ENCODE measurements at regions not wholly inside any gene's neighbourhood (a gene's known extent, or its start where the extent isn't known, plus 50 kb on each side); places are given as distances from the start of the nearest gene placed in this dataset.
A peak's percentile ranks its signal among the peaks of the same experiment; 100 is the strongest.

GRCh38 chr2:150168595-150169236 lies 318.8 kb downstream of the RND3 start:
- H3K4me1 ChIP-seq (ENCODE audit: control extremely low read depth in 1 of 4, control insufficient read depth in 4 of 4, insufficient read depth in 4 of 4, low read length in 3 of 4): no peaks in the 10 kb centered on the region
- WGBS (ENCODE audit: insufficient coverage): no CpG with 5 or more reads among the region's 1 CpG

DNA sequence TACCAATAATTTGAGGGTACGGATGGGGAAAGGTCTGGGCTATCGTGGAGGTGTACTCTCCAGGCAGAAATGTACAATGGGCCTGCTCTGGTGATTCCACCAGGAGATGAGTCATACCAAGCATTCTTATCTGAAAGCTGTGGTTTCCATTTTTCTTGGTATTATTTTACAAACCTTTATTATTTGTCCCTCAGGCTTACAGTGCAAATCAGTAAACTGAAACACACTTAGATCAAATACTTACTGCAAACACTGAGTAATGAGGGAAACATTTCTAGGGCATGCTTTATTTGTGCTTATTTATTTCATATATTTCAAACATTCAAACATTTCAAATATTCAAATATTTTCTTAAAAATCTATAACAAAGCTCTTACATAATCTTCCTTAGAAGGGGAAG lies 319.8 kb downstream of the RND3 start:
- WGBS (ENCODE audit: insufficient coverage): 100% methylated on average over 1 of the region's 2 CpGs
- peaks cover 0 to 3% (median 0%) of the 10 kb centered on the region in 5 experiments for H3K9me3 ChIP-seq (ENCODE audit: control extremely low read depth in 1 of 5, control insufficient read depth in 4 of 5, insufficient read depth in 2 of 5, low read depth in 1 of 5, low read length in 4 of 5)
- no peak overlapping the region for H3K27ac ChIP-seq (ENCODE audit: insufficient read depth in 1 of 2, low read depth in 1 of 2, low read length in 2 of 2, poor library complexity in 1 of 2, severe bottlenecking in 2 of 2)
- ChIA-PET POLR2A (no interaction called here), CTCF (no interaction called here)
- H3K36me3 ChIP-seq (ENCODE audit: control insufficient read depth in 4 of 4, insufficient read depth in 4 of 4, low read length in 3 of 4): no peaks in the 10 kb centered on the region
- no peaks in the 10 kb centered on the region for H3K4me1 ChIP-seq (ENCODE audit: control extremely low read depth in 1 of 4, control insufficient read depth in 4 of 4, insufficient read depth in 4 of 4, low read length in 3 of 4)
- no peak overlapping the region for H3K4me3 ChIP-seq (ENCODE audit: control insufficient read depth in 1 of 7, extremely low read depth in 1 of 7, insufficient read depth in 4 of 7, low read depth in 2 of 7, low read length in 6 of 7)
- H3K27me3 ChIP-seq (replicated peaks in 2 of 5; ENCODE audit: control insufficient read depth in 4 of 5, insufficient read depth in 5 of 5, low read length in 4 of 5): no peaks in the 10 kb centered on the region
- no peak for DNase-seq

More at GRCh38 chr2:150168595-150169236, 318.8 kb downstream of the RND3 start:
- CTCF ChIA-PET: no interaction called here
- Histone ChIP-seq H3K27me3 (replicated peaks in 2 of 5; ENCODE audit: control insufficient read depth in 4 of 5, insufficient read depth in 5 of 5, low read length in 4 of 5) (no peaks in the 10 kb centered on the region), H3K27ac (ENCODE audit: insufficient read depth in 1 of 2, low read depth in 1 of 2, low read length in 2 of 2, poor library complexity in 1 of 2, severe bottlenecking in 2 of 2) (no peak overlapping the region), H3K9me3 (ENCODE audit: control extremely low read depth in 1 of 5, control insufficient read depth in 4 of 5, insufficient read depth in 2 of 5, low read depth in 1 of 5, low read length in 4 of 5) (peaks cover 0 to 3% (median 0%) of the 10 kb centered on the region in 5 experiments), H3K36me3 (ENCODE audit: control insufficient read depth in 4 of 4, insufficient read depth in 4 of 4, low read length in 3 of 4) (no peaks in the 10 kb centered on the region), H3K4me3 (ENCODE audit: control insufficient read depth in 1 of 7, extremely low read depth in 1 of 7, insufficient read depth in 4 of 7, low read depth in 2 of 7, low read length in 6 of 7) (no peak overlapping the region)
- POLR2A ChIA-PET: no interaction called here
- DNase-seq: no peak

DNA sequence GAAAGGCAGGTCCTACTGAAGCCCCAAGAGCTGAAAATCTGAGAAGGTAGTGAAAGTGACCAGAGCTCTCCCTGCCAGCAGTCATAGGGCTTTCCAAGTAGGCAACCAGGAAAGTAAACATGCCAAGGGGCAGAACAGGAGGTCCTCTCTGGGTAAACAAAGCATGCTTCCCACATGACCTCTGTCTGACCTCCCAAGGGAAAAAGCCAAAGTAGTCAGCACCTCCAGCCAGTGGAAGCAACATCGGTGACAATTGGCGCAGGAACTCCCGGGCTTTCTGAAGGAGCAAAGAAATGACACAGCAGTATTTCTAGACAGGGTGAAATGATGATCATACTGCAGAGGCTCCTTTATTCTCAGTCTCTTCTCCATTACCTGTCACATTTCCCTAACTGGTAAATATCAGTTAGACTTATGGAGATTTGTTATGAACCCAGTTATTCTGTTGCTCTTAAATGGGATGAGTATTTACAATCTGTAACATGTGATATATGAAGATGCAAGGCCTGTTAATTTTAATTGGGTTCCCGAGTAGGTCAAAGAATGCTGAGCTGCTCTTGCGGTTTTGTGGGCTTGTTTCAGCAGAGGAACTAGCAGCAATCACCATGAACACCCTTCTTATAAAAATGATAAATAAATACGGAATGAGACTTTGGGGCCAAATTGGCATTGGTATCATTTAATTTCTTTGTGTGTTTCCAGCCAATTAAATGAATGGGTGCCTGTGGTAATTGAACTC lies 321.0 kb downstream of the RND3 start:
- POLR2A ChIA-PET: no interaction called here
- no peaks in the 10 kb centered on the region for H3K27me3 ChIP-seq (replicated peaks in 2 of 5; ENCODE audit: control insufficient read depth in 4 of 5, insufficient read depth in 5 of 5, low read length in 4 of 5)
- no peaks in the 10 kb centered on the region for H3K36me3 ChIP-seq (ENCODE audit: control insufficient read depth in 4 of 4, insufficient read depth in 4 of 4, low read length in 3 of 4)
- H3K4me1 ChIP-seq (ENCODE audit: control extremely low read depth in 1 of 4, control insufficient read depth in 4 of 4, insufficient read depth in 4 of 4, low read length in 3 of 4): no peaks in the 10 kb centered on the region
- H3K9me3 ChIP-seq (ENCODE audit: control extremely low read depth in 1 of 5, control insufficient read depth in 4 of 5, insufficient read depth in 2 of 5, low read depth in 1 of 5, low read length in 4 of 5): peaks cover 0 to 3% (median 0%) of the 10 kb centered on the region in 5 experiments
- H3K4me3 ChIP-seq (ENCODE audit: control insufficient read depth in 1 of 7, extremely low read depth in 1 of 7, insufficient read depth in 4 of 7, low read depth in 2 of 7, low read length in 6 of 7): no peak overlapping the region
- DNase-seq: peak in 1 of 3 donors; percentile 2
- no peak overlapping the region for H3K27ac ChIP-seq (ENCODE audit: insufficient read depth in 1 of 2, low read depth in 1 of 2, low read length in 2 of 2, poor library complexity in 1 of 2, severe bottlenecking in 2 of 2)
- 62% methylated on average over 3 of the region's 6 CpGs for WGBS (ENCODE audit: insufficient coverage)
- CTCF ChIA-PET: no interaction called here

GRCh38 chr2:150165988-150166312 lies 321.5 kb downstream of the RND3 start:
- Histone ChIP-seq H3K9me3 (ENCODE audit: control extremely low read depth in 1 of 5, control insufficient read depth in 4 of 5, insufficient read depth in 2 of 5, low read depth in 1 of 5, low read length in 4 of 5) (no peaks in the 10 kb centered on the region), H3K4me3 (ENCODE audit: control insufficient read depth in 1 of 7, extremely low read depth in 1 of 7, insufficient read depth in 4 of 7, low read depth in 2 of 7, low read length in 6 of 7) (no peak overlapping the region), H3K27ac (ENCODE audit: insufficient read depth in 1 of 2, low read depth in 1 of 2, low read length in 2 of 2, poor library complexity in 1 of 2, severe bottlenecking in 2 of 2) (no peak overlapping the region), H3K36me3 (ENCODE audit: control insufficient read depth in 4 of 4, insufficient read depth in 4 of 4, low read length in 3 of 4) (no peaks in the 10 kb centered on the region), H3K27me3 (replicated peaks in 2 of 5; ENCODE audit: control insufficient read depth in 4 of 5, insufficient read depth in 5 of 5, low read length in 4 of 5) (no peaks in the 10 kb centered on the region), H3K4me1 (ENCODE audit: control extremely low read depth in 1 of 4, control insufficient read depth in 4 of 4, insufficient read depth in 4 of 4, low read length in 3 of 4) (no peaks in the 10 kb centered on the region)
- no CpG with 5 or more reads among the region's 1 CpG for WGBS (ENCODE audit: insufficient coverage)
- POLR2A ChIA-PET: no interaction called here
- DNase-seq: no peak
- CTCF ChIA-PET: no interaction called here

DNA sequence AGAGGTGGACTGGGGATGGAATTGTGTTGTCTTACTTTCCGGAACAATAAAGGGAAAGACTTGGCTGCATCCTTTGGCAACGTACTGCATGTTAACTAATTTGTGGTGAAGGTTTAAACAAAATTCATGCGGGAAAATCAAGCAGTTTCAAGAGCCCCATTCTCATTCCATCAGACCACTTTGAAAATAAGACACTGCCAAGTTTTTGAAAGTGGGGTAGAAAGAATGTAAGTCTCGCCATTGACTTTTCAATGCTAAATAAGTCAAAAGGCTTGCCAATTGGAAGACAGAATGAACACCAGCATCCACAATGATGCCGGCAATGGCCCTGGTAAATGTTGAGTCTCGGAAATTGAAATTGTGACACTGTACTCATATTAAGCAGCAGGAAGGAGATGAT lies 322.0 kb downstream of the RND3 start:
- Histone ChIP-seq H3K4me3 (ENCODE audit: control insufficient read depth in 1 of 7, extremely low read depth in 1 of 7, insufficient read depth in 4 of 7, low read depth in 2 of 7, low read length in 6 of 7) (no peak overlapping the region), H3K9me3 (ENCODE audit: control extremely low read depth in 1 of 5, control insufficient read depth in 4 of 5, insufficient read depth in 2 of 5, low read depth in 1 of 5, low read length in 4 of 5) (no peaks in the 10 kb centered on the region), H3K4me1 (ENCODE audit: control extremely low read depth in 1 of 4, control insufficient read depth in 4 of 4, insufficient read depth in 4 of 4, low read length in 3 of 4) (no peaks in the 10 kb centered on the region), H3K27ac (ENCODE audit: insufficient read depth in 1 of 2, low read depth in 1 of 2, low read length in 2 of 2, poor library complexity in 1 of 2, severe bottlenecking in 2 of 2) (no peak overlapping the region), H3K27me3 (replicated peaks in 2 of 5; ENCODE audit: control insufficient read depth in 4 of 5, insufficient read depth in 5 of 5, low read length in 4 of 5) (no peaks in the 10 kb centered on the region), H3K36me3 (ENCODE audit: control insufficient read depth in 4 of 4, insufficient read depth in 4 of 4, low read length in 3 of 4) (no peaks in the 10 kb centered on the region)
- WGBS (ENCODE audit: insufficient coverage): 98% methylated on average over 4 of the region's 6 CpGs
- DNase-seq: no peak
- ChIA-PET CTCF (no interaction called here), POLR2A (no interaction called here)

DNA sequence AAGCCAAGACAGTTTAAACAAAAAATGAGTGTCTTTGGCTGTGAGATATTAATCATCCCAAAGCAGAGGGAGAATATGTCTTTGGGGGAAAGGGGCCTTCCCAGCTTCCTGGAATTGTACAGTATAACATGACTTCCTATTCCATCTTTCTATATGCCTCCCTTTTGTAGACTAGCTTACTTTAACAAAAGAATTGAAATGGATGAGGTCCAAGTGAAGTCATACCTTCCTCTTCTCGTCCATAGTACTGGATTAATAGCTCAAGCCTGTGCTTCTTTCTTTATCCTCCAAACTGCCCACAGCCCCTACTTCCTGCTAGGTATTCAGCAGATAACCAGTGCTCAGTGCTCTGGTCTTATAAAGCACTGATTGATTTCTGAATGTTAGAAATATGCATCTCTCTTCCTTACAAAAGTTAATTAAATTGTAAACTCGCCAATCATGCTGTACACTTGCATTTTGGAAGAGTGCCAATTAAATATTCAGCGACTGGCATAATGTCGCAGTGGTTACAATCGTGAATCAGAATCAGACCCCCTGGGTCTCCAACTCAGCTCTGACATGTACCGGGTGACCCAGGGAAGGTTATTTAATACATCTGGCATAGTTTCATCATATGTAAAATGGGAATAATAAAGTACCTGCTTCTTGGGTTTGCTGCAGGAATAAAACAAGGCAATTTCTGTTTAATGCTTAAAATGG lies 325.1 kb downstream of the RND3 start:
- ChIA-PET CTCF (no interaction called here), POLR2A (no interaction called here)
- no peak overlapping the region for H3K4me3 ChIP-seq (ENCODE audit: control insufficient read depth in 1 of 7, extremely low read depth in 1 of 7, insufficient read depth in 4 of 7, low read depth in 2 of 7, low read length in 6 of 7)
- WGBS (ENCODE audit: insufficient coverage): 92% methylated on average over 4 of the region's 6 CpGs
- H3K27ac ChIP-seq (ENCODE audit: insufficient read depth in 1 of 2, low read depth in 1 of 2, low read length in 2 of 2, poor library complexity in 1 of 2, severe bottlenecking in 2 of 2): no peak overlapping the region
- no peak for DNase-seq
- H3K36me3 ChIP-seq (ENCODE audit: control insufficient read depth in 4 of 4, insufficient read depth in 4 of 4, low read length in 3 of 4): no peaks in the 10 kb centered on the region
- H3K27me3 ChIP-seq (replicated peaks in 2 of 5; ENCODE audit: control insufficient read depth in 4 of 5, insufficient read depth in 5 of 5, low read length in 4 of 5): no peaks in the 10 kb centered on the region
- no peaks in the 10 kb centered on the region for H3K9me3 ChIP-seq (ENCODE audit: control extremely low read depth in 1 of 5, control insufficient read depth in 4 of 5, insufficient read depth in 2 of 5, low read depth in 1 of 5, low read length in 4 of 5)
- no peaks in the 10 kb centered on the region for H3K4me1 ChIP-seq (ENCODE audit: control extremely low read depth in 1 of 4, control insufficient read depth in 4 of 4, insufficient read depth in 4 of 4, low read length in 3 of 4)

GRCh38 chr2:150160058-150160457 lies 327.4 kb downstream of the RND3 start:
- Histone ChIP-seq H3K27me3 (replicated peaks in 2 of 5; ENCODE audit: control insufficient read depth in 4 of 5, insufficient read depth in 5 of 5, low read length in 4 of 5) (no peaks in the 10 kb centered on the region), H3K27ac (ENCODE audit: insufficient read depth in 1 of 2, low read depth in 1 of 2, low read length in 2 of 2, poor library complexity in 1 of 2, severe bottlenecking in 2 of 2) (no peak overlapping the region), H3K36me3 (ENCODE audit: control insufficient read depth in 4 of 4, insufficient read depth in 4 of 4, low read length in 3 of 4) (no peaks in the 10 kb centered on the region), H3K4me1 (ENCODE audit: control extremely low read depth in 1 of 4, control insufficient read depth in 4 of 4, insufficient read depth in 4 of 4, low read length in 3 of 4) (no peaks in the 10 kb centered on the region), H3K9me3 (ENCODE audit: control extremely low read depth in 1 of 5, control insufficient read depth in 4 of 5, insufficient read depth in 2 of 5, low read depth in 1 of 5, low read length in 4 of 5) (no peaks in the 10 kb centered on the region), H3K4me3 (ENCODE audit: control insufficient read depth in 1 of 7, extremely low read depth in 1 of 7, insufficient read depth in 4 of 7, low read depth in 2 of 7, low read length in 6 of 7) (no peak overlapping the region)
- CTCF ChIA-PET: no interaction called here
- no CpG with 5 or more reads among the region's 6 CpGs for WGBS (ENCODE audit: insufficient coverage)
- no peak for DNase-seq
- POLR2A ChIA-PET: no interaction called here

All from common myeloid progenitor, CD34-positive (primary cell).